ENCODE measurements at regions not wholly inside any gene's neighbourhood (a gene's known extent, or its start where the extent isn't known, plus 50 kb on each side); places are given as distances from the start of the nearest gene placed in this dataset.

DNA sequence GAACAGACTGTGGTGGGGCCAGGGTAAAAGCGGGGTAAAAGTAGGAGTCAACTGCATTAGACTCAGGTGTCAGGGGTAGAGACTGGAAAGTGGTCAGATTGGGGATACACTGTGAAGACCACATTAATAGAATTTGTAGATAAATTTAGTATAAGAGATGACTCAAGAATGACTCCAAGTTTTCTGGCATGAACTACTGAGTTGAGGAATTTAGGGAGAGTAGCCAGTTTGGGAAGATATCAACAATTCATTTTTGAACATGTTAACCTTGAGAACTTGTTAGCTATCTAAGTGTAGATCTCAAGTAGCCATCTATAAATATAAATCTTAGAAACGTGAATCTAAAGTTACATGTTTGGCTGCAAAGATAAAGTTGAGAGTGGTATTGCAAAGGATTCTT, 206.9 kb upstream of the HCCS start:
- Histone ChIP-seq H4K20me1 (replicated peaks; ENCODE audit: control insufficient read depth, extremely low read depth, insufficient read depth, low read length) (no peaks in the 10 kb centered on the region), H3K36me3 (ENCODE audit: control insufficient read depth in 2 of 2, extremely low read depth in 1 of 2, insufficient read depth in 2 of 2, low read length in 2 of 2) (no peaks in the 10 kb centered on the region), H3K79me2 (ENCODE audit: control insufficient read depth, insufficient read depth, low read length) (no peaks in the 10 kb centered on the region), H3K4me3 (replicated peaks in 1 of 3; ENCODE audit: insufficient read depth in 1 of 3, low read depth in 1 of 3, low read length in 3 of 3) (no peak overlapping the region), H3K27me3 (ENCODE audit: control insufficient read depth in 2 of 2, insufficient read depth in 2 of 2, low read length in 2 of 2) (no peaks in the 10 kb centered on the region), H3K4me2 (ENCODE audit: insufficient read depth, low read length) (no peak overlapping the region), H2AFZ (ENCODE audit: low read depth, low read length) (no peak overlapping the region), H3K9me1 (replicated peaks; ENCODE audit: control insufficient read depth, extremely low read depth, insufficient read depth, low read length) (no peaks in the 10 kb centered on the region), H3K9ac (replicated peaks; ENCODE audit: extremely low read depth, insufficient read depth, low read length) (no peak overlapping the region), H3K4me1 (ENCODE audit: control insufficient read depth, extremely low read depth, insufficient read depth, low read length) (peaks cover 6% of the 10 kb centered on the region), H3K27ac (ENCODE audit: insufficient read depth, low read depth, low read length) (no peak overlapping the region), H3K9me3 (replicated peaks; ENCODE audit: control insufficient read depth, insufficient read depth, low read length) (no peaks in the 10 kb centered on the region)
- TF ChIP-seq POLR2AphosphoS5 (IDR thresholded peaks at IDR 0.05; ENCODE audit: insufficient read depth, low read depth, low read length) (no peak), FOS (IDR thresholded peaks at IDR 0.05; ENCODE audit: borderline replicate concordance, insufficient read depth, low read length) (no peak), JUN (IDR thresholded peaks at IDR 0.05; ENCODE audit: borderline replicate concordance, insufficient read depth, insufficient read length, low read depth) (no peak), EZH2 (IDR thresholded peaks at IDR 0.05; ENCODE audit: borderline replicate concordance, low read depth, low read length, severe bottlenecking) (no peak), MYC (IDR thresholded peaks at IDR 0.05; ENCODE audit: low read depth, low read length) (no peak), POLR2A (IDR thresholded peaks at IDR 0.05; ENCODE audit: low read depth, low read length) (no peak), GATA2 (IDR thresholded peaks at IDR 0.05; ENCODE audit: insufficient read depth, insufficient read length, low read depth, low read length) (no peak)
- TF ChIP-seq, protein P1, sequence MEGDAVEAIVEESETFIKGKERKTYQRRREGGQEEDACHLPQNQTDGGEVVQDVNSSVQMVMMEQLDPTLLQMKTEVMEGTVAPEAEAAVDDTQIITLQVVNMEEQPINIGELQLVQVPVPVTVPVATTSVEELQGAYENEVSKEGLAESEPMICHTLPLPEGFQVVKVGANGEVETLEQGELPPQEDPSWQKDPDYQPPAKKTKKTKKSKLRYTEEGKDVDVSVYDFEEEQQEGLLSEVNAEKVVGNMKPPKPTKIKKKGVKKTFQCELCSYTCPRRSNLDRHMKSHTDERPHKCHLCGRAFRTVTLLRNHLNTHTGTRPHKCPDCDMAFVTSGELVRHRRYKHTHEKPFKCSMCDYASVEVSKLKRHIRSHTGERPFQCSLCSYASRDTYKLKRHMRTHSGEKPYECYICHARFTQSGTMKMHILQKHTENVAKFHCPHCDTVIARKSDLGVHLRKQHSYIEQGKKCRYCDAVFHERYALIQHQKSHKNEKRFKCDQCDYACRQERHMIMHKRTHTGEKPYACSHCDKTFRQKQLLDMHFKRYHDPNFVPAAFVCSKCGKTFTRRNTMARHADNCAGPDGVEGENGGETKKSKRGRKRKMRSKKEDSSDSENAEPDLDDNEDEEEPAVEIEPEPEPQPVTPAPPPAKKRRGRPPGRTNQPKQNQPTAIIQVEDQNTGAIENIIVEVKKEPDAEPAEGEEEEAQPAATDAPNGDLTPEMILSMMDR (IDR thresholded peaks at IDR 0.05; ENCODE audit: extremely low read depth in 1 of 2, insufficient read depth in 1 of 2, low read depth in 1 of 2, low read length in 2 of 2) = no peak
- TF ChIP-seq, protein P2, sequence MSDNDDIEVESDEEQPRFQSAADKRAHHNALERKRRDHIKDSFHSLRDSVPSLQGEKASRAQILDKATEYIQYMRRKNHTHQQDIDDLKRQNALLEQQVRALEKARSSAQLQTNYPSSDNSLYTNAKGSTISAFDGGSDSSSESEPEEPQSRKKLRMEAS (IDR thresholded peaks at IDR 0.05; ENCODE audit: insufficient read depth, insufficient read length) = no peak
- ChIA-PET POLR2A (no interaction called here), CTCF (no interaction called here)
- no peak for DNase-seq (ENCODE audit: low read depth, low spot score)
- BruUV-seq (replicated peaks) = no TSS peak
- dilution Hi-C loops (cut with MboI; ENCODE audit: extremely low pct_ligation_motif_present, low sequenced_read_pairs) = no loop called here
- intact Hi-C loops (cut with micrococcal nuclease) = no loop called here
- FAIRE-seq = no peak

All from endothelial cell of umbilical vein (primary cell).